Cardiac fibroblast (primary cell): ENCODE measurements at regions not wholly inside any gene's neighbourhood (a gene's known extent, or its start where the extent isn't known, plus 50 kb on each side); places are given as distances from the start of the nearest gene placed in this dataset.

ENCODE experiments used
- DNase-seq, 2 donors: peaks; one replicate each; pipeline versions ENCODE4 v3.0.0 to v3.0.0-alpha.2; 2010; ENCODE audit warnings: low read depth in 2 of 2
- H3K4me3 ChIP-seq, 2 donors: replicated peaks in 1 of 2; 1 replicate in 1 of 2; 2 replicates in 1 of 2; pipeline ENCODE4 v1.5.1; 2011; ENCODE audit warnings: low read depth in 2 of 2, low read length in 2 of 2, mild to moderate bottlenecking in 2 of 2, moderate library complexity in 1 of 2
- TF ChIP-seq, protein P1 (sequence below): IDR thresholded peaks from one replicate; pipeline ENCODE4 v1.5.1; 2011; ENCODE audit warnings: low read depth, mild to moderate bottlenecking, low read length, inconsistent platforms

DNA sequence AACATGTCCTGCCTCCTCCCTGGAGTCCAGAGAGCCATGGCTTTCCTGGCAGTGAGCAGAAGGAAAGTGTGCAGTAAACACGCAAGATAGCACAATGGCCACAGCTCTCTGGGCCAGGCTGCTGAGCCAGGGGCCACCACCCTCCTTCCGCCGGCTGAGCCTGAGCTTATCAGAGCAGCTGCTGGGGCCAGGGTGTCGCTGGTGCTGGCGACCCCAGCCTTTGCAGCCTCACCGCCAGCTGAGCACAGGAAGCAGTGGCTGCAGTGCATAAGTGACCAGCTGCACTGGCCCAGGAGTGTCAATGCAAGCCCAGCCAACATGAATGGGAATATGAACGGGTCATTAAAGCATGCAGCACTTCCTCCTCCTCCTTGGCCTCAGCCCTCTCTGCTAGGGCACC lies 172.0 kb downstream of the ZFP36L2 start:
- no peak for DNase-seq
- no peak overlapping the region for H3K4me3 ChIP-seq
- TF ChIP-seq, protein P1, sequence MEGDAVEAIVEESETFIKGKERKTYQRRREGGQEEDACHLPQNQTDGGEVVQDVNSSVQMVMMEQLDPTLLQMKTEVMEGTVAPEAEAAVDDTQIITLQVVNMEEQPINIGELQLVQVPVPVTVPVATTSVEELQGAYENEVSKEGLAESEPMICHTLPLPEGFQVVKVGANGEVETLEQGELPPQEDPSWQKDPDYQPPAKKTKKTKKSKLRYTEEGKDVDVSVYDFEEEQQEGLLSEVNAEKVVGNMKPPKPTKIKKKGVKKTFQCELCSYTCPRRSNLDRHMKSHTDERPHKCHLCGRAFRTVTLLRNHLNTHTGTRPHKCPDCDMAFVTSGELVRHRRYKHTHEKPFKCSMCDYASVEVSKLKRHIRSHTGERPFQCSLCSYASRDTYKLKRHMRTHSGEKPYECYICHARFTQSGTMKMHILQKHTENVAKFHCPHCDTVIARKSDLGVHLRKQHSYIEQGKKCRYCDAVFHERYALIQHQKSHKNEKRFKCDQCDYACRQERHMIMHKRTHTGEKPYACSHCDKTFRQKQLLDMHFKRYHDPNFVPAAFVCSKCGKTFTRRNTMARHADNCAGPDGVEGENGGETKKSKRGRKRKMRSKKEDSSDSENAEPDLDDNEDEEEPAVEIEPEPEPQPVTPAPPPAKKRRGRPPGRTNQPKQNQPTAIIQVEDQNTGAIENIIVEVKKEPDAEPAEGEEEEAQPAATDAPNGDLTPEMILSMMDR = no peak

GRCh38 chr2:43052944-43053306 lies 173.5 kb downstream of the ZFP36L2 start:
- no peak overlapping the region for H3K4me3 ChIP-seq
- TF ChIP-seq, protein P1 = no peak

DNA sequence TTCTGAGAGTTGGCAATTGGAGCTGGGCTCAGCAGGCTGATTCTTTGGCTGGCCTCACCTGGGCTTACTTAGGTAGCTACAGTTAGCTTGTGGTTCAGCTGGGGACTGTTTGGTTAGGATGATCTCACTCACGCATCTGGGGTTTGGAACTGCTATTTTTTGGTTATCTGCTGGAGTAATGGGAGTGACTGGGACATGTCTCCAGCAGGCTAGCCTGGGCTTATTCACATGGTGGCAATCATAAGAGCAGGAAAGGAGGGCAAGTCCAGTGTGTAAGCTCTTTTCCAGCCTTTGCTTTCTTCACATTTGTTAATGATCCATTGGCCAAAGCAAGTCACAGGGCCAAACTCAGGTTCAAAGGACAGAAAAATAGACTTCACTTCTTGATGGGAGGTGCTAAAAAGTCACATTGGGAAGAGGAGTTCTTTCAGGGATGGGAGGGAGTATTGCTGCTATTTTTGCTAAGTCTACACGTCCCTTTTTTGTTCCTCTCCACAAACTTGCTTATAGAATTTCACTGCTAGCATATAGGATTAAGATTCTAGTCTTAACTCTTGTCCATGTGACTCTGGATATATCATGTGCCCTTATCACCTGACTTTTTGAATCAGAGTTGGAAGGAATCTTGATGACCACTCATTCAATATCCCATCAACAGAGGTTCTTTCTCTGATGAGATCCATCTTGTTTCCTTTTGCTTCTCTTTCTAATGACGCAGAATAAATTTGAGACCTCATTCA lies 174.0 kb downstream of the ZFP36L2 start:
- TF ChIP-seq, protein P1 = no peak
- H3K4me3 ChIP-seq = no peak overlapping the region
- DNase-seq = no peak

More at GRCh38 chr2:43052944-43053306, 173.5 kb downstream of the ZFP36L2 start:
- no peak for DNase-seq

- peak; percentile 73 to 78 for DNase-seq
- TF ChIP-seq, protein P1 = no peak
These were observed 175.1 kb downstream of the ZFP36L2 start for GRCh38 chr2:43051338-43051737.

DNA sequence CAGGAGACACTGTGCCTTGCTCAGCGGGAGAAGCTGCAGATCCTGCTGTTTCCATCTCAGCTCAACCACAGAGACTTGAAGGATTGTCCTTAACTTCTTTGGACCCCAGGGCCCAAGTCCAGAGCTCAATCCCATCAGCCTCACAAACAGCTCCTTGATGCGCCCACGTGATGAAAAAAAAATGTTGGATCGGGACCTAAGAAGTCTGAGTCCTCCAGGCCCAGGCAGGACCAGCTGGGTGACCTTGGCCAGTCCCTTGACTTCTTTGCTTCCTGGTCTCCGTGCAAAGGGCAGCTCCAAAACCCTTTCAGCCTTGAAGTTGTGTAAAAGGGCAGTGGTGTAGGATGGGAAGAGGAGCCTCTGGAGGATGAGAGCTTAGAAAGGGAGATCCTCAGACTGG lies 175.5 kb downstream of the ZFP36L2 start:
- TF ChIP-seq, protein P1 = no peak
- DNase-seq = peak in 1 of 2 donors; percentile 24

More at GRCh38 chr2:43051338-43051737, 175.1 kb downstream of the ZFP36L2 start:
- no peak overlapping the region for H3K4me3 ChIP-seq

GRCh38 chr2:43049836-43050801 lies 176.3 kb downstream of the ZFP36L2 start:
- DNase-seq = peak in 1 of 2 donors; percentile 15
- TF ChIP-seq, protein P1 = no peak
- no peak overlapping the region for H3K4me3 ChIP-seq

More for the DNA sequence above, 175.5 kb downstream of the ZFP36L2 start:
- no peak overlapping the region for H3K4me3 ChIP-seq
